ENCODE measurements at regions not wholly inside any gene's neighbourhood (a gene's known extent, or its start where the extent isn't known, plus 50 kb on each side); places are given as distances from the start of the nearest gene placed in this dataset.
A peak's percentile ranks its signal among the peaks of the same experiment; 100 is the strongest.
"Not testable (repeated sequence)": the region's sequence is repeated elsewhere in the genome, so short reads cannot be mapped to it uniquely, and the experiment has no call there.

GRCh38 chr3:16768956-16769355 is 115.8 kb upstream of the PLCL2 start:
- no peak for DNase-seq

GRCh38 chr3:16769525-16769924 is 115.2 kb upstream of the PLCL2 start:
- DNase-seq = no peak

DNA sequence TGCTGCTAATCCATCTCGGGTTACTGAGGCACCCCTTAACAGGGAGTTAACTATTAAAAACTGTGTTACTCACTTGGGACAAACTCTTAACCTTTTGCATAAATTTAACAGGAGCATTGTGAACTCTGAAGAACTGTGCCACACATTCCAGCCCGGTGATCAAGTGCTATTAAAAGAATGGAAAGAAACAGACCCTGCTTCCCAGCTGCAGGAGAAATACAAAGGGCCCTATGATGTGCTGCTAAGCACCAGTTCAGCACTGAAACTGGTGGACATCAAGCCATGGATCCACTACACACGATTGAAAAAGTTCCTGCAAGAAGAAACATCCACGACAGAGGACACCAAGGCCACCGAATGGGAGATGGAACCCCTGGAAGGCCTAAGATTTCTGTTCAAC is 114.7 kb upstream of the PLCL2 start:
- no peak for DNase-seq

DNA sequence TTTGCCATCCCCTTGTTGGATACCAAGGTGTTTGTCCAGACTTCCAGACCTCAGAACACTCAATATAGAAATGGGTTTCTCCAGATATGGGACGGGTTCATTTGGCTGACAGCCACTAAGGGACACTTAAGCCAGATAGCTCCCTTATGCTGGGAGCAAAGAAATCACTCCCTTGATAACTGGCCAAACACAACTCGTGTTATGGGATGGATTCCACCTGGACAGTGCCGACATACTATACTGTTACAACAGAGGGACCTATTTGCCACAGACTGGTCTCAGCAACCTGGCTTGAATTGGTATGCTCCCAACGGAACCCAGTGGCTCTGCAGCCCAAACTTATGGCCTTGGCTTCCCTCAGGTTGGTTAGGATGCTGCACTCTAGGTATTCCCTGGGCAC is 114.0 kb upstream of the PLCL2 start:
- DNase-seq = no peak

GRCh38 chr3:16773594-16773993 is 111.2 kb upstream of the PLCL2 start:
- not testable (repeated sequence) for DNase-seq

- DNase-seq = not testable (repeated sequence)
Observed at GRCh38 chr3:16774536-16774935, 110.2 kb upstream of the PLCL2 start.

DNA sequence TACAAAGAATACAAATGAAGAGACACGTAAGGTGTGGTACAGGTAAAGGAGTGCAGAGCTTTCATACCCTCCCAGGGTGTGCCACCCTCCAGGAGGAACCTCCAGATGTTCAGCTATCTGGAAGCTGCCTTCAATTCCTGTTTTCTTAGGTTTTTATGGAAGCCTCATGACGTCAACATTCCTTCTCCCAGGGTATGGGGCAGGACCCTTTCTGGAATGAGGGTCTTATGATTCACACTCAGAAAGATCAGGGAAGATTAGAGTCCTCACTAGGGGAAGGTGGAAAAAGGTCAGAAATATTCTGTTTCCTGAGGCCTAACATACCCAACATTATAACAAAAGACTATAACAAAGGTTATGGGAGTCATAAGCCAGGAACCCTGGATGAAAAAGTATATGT is 99.8 kb upstream of the PLCL2 start:
- DNase-seq = no peak

GRCh38 chr3:16785465-16785864 is 99.3 kb upstream of the PLCL2 start:
- DNase-seq = no peak

- DNase-seq = peak in 1 of 56 donors; percentile 16
Observed at GRCh38 chr3:16788440-16789056, 96.2 kb upstream of the PLCL2 start.

- no peak for DNase-seq
Observed at GRCh38 chr3:16789344-16790120, 95.2 kb upstream of the PLCL2 start.

DNA sequence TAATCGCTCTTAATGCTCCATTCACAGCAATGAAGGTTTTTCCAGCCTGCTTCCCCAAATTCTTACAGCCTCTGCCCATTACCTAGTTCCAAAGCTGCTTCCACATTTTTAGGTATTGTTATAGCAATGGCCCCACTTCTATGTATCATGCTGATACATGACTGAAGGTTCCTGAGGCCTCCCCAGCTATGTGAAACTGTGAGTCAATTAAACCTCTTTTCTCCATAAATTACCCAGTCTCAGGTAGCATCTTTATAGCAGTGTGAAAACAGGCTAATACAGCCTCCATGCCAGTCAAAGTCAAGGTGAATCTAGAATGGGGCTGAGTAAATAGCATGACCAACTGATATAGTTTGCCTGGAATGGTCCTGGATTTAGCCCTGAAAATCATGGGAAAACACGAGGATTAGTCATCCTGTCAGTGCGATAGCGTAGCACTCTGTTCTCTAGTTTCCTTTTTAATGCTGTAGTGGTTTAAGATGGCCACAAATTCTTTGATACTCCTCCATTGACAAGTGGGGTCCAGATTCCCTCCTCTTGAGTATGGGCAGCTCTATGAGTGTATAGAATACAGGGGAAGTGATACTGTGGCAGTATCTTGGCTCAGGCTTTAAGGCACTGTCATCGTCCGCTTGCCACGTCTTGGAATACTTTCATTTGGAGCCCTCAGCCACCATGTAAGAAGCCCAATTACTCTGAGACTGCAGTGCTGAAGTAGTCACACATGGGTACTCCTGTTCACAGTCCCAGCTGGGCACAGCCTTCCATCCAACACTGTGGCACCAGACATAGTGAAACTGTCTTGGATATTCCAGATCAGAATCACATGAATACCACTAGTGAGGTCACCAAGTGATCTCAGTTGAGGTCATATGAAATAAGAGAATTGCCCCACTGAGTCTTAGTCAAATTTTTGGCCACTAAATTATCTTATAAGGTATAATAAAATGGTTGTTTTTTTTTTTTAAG is 94.0 kb upstream of the PLCL2 start:
- no peak for DNase-seq

DNA sequence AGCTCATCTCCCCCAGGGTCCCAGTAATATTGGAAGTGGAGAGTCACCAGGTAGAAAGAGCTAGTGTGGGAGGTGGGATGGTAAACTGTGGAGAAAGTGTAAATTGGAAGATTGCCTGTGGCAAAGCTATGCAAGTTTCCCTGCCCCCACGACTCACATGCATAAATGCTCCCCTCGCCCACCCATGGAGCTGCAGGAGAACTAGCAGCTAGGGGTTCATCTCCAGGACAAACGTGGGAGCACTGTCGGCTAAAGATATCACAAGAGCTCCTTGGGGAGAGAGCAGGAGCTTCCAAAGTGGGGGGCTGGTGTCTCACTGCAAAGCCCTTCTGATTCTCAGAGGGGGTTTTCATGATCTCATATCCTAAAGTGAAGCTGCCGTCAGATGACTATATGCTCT is 91.4 kb upstream of the PLCL2 start:
- peak in 2 of 56 donors; percentile 11 to 13 for DNase-seq

DNA sequence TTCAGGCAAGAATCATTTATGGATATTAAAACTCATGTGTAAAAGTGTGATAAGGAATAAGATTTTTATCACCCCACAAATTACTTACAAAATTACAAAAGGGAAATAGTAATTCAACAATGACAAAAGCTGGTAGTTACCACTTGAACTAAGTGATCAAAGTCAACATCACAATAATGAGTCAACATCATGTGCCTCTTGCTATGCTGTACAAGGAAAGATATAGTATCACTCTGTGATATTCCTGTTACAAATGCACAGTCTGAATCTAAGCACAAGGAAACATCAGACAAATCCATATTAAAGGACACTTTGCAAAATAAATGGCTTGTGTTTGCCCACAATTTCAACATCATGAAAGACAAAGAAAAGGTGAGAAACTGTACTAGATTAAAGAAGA is 90.5 kb upstream of the PLCL2 start:
- DNase-seq = no peak

DNA sequence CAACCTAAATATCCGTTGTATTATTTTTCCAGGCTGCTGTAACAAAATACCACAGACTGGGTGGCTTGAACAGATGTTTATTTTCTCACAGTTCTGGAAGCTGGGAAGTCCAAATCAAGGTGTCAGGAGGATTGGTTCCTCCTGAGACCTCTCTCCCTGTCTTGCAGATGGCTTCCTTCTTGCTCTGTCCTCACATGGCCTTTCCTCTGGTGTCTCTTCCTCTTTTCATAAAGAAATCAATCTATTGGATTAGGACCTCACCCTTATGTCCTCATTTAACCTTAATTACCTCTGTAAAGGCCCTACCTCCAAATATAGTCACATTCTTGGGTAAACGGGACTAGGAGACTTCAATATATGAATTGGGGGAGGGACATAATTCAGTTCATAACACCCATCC is 89.2 kb upstream of the PLCL2 start:
- DNase-seq = no peak

DNA sequence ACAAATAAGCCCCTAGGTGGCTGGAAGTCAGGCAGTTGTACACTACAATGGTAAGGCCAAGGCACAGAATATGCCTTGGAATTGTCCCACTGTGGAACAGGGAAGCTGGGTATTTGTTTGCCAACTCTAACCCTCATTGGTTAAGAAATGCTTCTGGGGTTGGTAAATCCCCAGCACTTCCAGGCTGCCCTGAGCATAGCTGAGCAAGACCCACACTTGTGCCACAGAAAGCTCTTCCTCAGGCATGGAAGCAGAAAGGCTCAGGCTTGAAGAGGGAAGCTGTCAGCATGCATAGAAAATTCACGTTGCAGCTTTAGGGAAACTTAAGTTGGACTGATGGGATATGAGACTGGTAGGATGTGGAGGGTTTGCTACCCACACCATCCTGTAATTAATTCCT is 86.9 kb upstream of the PLCL2 start:
- no peak for DNase-seq

DNA sequence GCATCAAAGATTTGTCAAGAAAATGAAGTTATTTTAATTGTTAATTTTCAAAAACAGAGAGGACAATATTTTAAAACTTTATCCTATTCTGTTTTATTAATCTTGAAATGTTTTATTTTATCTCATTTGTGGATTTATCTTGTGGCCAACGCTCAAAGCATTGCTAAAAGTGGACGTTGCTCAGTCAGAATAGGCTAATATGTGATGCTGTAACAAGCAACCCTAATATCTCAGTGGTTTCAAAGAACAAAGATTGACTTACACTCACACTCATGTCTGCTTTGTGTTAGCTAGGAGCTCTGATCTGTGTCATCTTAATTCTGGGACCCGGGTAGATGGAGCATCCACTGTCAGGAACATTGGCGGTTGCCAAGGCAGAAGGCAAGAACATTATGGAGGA is 86.0 kb upstream of the PLCL2 start:
- DNase-seq = no peak

DNA sequence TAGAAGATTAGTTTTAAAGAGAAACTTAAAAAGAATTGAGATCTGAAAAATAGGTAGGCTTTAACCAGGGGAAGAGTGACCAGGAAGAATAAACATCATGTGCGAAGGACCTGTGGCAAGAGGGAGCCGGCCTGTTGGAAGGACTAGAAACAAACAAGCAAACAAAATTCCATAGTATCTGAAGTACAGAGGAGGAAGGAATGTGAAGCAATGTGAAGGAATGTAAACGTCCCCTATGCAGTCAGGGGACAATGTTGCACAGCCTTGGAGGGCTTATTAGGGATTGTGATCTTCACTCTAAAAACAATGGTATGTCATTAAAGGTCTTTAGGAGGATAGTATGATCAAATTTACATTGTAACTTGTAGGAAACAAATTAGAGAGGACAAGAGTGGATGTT is 84.4 kb upstream of the PLCL2 start:
- no peak for DNase-seq

- no peak for DNase-seq
Observed at GRCh38 chr3:16801223-16801622, 83.5 kb upstream of the PLCL2 start.

DNA sequence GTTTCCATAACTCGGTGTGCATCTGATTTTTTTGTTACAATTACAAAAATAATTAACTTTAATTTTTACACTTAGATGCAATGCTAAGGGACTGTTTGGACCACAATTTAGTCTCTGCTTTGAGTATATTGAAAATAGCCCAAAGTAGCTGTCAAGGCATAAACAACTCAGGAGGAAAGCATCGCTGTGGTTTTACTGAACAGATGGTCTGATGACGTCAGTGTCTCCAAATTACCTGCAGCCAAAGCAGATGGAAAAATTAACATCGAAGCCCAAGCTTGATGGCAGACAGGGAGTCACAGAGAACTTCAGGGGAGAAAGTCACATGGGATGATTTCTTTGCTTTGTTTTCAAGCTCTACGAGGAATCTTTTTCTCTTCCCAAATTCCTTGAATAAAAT is 83.1 kb upstream of the PLCL2 start:
- no peak for DNase-seq

DNA sequence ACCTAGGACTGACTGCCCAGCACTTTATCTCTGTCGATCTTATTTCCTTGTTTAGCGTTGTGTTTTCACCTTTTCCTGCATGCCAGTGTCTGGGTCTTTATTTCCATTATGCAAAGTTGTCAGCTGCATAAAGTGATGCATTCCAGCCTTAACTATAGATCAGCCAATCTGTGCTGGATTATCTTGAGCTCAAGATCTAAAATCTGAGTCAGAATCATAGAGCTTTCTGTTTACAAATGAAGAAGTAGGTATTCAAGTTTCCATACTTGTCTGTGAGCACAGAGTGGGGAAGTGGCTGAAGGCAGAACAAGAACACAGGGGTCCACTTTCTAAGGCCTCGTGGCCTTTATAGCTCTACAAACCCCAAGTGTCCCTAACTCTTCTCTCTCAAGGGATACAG is 82.4 kb upstream of the PLCL2 start:
- no peak for DNase-seq

DNA sequence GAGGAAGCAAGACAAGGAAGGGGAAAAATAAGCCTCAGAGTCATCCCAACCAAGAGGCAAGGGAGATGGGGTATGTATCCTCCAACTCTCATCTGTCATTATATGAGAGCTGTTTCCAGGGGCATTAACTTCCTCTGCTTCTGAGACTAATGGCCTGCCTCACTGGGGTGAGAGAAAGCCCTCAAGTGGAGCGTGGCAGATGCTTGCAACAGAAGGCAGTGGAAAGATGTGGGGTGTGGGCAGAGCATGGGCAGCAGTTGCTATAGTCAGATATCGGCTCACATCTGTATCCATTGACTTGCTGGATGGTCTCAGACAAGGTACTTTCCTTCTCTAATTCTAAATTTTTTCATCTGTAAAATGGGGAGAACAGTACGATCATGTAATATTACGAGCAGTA is 81.7 kb upstream of the PLCL2 start:
- no peak for DNase-seq

- DNase-seq = no peak
Observed at GRCh38 chr3:16807391-16807790, 77.4 kb upstream of the PLCL2 start.
